HG02642 (cell line): ENCODE measurements at regions not wholly inside any gene's neighbourhood (a gene's known extent, or its start where the extent isn't known, plus 50 kb on each side); places are given as distances from the start of the nearest gene placed in this dataset.

ENCODE experiments used
- ATAC-seq: cut with Tn5 transposase; IDR thresholded peaks from one replicate; pipeline ENCODE4 v1.9.1; 2021; ENCODE audit warnings: mild to moderate bottlenecking; ENCODE audit not compliant: unreplicated experiment, poor library complexity

DNA sequence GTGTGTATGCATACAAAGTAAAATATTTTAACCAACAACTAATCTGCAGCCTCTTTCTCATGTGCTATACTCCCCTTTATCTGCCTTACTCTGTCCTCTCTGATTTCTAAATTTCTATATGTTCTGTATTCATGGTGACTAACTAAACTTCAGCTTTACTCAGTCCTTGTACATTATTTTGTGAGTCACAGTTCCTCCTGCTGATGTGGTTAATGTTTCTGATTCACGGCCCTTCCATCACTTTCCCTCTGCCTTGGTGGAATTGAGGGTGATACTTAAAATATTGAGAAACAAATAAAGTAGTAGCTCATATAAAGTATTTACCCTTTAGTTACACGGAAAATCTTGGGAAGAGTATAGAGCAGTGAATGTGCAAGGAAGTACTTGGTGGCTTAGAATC lies 899.1 kb upstream of the ZWINT start:
- ATAC-seq, result no peak

DNA sequence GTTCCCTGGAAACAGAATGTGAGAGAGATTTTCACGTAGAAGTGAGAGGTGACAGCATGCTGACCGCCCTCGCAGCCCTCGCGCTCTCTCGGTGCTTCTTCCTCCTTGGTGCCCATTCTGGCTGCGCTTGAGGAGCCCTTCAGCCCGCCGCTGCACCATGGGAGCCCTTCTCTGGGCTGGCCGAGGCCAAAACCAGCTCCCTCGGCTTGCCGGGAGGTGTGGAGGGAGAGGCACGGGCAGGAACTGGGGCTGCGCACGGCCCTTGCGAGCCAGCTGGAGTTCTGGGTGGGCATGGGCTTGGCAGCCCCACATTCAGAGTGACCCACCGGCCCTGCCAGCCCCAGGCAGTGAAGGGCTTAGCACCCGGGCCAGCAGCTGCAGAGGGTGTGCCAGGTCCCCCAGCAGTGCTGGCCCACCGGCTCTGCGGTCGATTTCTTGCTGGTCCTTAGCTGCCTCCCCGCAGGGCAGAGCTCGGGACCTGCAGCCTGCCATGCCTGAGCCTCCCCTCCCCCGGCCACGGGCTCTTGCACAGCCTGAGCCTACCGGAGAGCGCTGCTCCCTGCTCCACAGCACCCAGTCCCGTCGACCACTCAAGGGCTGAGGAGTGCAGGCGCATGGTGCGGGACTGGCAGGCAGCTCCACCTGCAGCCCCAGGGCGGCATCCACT lies 888.7 kb upstream of the ZWINT start:
- ATAC-seq, result no peak

DNA sequence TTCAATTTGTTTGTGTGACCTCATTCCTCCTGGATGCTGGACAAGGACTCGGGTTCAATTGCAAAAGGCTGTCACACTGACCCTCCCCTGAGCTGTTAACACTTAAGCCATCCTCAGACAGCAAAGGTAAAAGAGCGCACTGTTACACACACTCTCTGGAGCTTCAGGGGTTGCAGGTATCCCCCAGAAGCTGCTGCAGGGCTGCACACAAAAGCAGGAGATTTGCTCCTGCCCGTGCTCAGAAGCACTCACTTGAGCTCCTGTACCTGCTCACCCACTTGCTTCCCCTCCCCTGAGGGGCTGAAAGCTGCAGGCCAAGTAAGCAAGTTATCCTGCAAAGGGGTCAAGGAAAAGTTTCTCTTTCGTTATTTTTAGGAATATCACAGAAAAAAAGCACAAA lies 886.2 kb upstream of the ZWINT start:
- ATAC-seq, result no peak

DNA sequence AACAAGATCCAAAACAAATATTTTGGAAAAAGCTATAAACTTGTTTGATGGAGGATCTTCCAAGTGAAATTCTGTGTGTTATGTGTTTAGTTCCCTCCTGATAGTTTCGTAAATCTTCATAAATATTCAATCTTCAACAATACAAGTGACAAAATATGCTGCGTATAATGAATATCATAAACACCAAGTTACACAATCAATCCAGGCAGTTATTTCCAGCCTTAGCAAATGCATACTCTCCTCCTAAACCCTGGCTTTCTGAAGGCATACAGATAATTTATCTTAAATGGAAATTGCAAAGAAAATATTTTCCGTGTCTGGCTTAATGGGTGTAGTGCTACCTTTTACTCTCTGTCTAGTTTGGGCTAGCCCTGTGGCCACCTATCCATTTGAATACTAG lies 864.9 kb upstream of the ZWINT start:
- ATAC-seq, result no peak

- ATAC-seq, result no peak
Measured at GRCh38 chr10:57224811-57225210, 863.8 kb upstream of the ZWINT start.

DNA sequence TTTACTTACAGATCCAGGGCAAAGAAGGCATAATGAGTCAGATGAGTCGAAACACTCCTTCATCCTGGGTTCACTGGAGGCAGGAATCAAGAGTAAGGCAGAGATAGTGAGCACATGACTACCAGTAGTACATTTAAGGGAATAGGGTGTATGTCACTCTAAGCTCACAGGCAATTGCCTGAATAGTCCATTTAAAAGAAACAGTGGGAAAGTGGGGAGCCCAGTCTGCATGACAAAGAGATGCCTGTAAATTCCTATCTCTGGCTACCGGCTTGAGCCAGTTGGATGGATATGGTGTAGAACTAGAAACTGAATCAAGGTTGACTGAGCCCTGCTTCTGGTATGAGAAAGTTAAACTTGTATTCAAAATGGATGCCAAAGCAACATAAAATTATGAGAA lies 861.5 kb upstream of the ZWINT start:
- no peak for ATAC-seq

GRCh38 chr10:57222129-57222528 lies 861.1 kb upstream of the ZWINT start:
- ATAC-seq, result no peak

GRCh38 chr10:57221674-57222073 lies 860.6 kb upstream of the ZWINT start:
- ATAC-seq, result no peak

DNA sequence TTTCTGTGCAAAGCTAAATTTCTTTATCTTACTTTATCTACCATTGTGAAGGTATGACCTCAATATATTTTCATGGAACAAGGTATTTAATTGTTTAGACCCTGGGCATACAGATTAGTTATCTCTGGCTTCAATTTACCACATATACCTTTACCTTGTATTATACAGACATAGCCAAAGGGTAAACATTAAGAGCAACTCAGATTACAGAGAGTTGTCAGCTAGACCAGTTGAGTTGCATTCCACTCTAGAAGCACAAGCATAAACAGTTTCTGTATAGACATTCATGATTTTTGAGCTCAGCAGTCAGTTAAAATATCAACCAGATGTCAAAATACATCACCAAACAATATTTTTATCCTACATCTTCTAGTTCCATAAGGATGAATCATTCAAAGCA lies 857.3 kb upstream of the ZWINT start:
- no peak for ATAC-seq

DNA sequence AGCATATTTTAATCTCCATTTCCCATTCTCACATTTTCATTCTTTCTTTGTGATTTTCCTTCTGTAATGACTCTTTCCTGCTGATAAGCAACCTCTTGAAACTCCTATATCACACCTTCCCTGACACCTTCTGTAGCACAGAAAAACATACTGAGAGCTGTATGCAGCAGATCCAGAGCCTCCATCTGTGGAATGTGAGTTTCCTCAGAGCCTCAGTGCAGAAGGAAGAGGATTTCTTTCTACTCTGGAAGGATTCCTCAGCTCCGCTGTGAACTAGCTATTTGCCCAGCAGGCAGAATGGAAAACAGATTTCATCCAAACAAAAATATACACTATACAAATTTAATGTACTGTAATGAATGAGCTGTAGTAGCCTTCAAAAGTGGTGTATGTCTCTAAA lies 841.3 kb upstream of the ZWINT start:
- ATAC-seq, result no peak

DNA sequence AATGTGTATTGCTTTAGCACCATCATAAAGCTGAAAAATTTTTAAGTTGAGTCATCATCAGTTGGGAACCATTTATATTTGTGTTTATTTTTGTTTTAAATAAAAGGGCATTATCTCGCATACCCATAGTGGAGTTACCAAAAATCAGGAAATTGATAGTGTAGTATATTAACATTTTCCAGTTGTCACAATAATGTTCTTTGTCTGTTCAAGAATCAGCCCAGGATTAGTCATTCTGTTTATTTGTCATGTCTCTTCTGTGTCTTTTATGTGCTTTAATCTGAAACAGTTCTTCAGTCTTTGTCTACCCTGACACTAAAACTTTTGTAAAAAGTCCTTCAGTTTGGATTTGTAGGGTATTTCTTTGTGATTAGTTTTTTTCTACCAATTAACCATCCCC lies 827.8 kb upstream of the ZWINT start:
- no peak for ATAC-seq

DNA sequence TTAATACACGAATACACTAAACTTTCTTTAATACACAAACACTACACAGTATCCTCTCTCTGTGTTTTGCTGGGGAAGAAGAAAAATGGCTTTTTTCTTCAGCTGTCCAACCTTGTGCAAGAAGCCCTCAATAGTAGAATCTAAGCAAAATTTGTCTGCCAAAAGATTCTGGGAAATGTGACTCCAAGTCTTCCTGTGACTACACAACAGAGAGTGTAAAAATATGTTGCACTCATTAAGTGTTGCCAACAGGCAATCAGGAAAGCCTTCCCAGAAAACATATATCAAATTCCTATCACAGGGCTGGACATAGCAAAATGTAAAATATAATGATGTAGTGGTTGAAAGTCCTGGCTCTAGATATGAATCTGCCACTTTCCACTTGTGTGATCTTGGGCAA lies 825.1 kb upstream of the ZWINT start:
- no peak for ATAC-seq

- no peak for ATAC-seq
Measured at GRCh38 chr10:57169597-57169996, 808.5 kb upstream of the ZWINT start.

GRCh38 chr10:57168611-57169240 lies 807.7 kb upstream of the ZWINT start:
- ATAC-seq, result no peak

GRCh38 chr10:57165671-57166070 lies 804.6 kb upstream of the ZWINT start:
- no peak for ATAC-seq

GRCh38 chr10:57162231-57162630 lies 801.2 kb upstream of the ZWINT start:
- no peak for ATAC-seq

- no peak for ATAC-seq
Measured at GRCh38 chr10:57161157-57161556, 800.1 kb upstream of the ZWINT start.

DNA sequence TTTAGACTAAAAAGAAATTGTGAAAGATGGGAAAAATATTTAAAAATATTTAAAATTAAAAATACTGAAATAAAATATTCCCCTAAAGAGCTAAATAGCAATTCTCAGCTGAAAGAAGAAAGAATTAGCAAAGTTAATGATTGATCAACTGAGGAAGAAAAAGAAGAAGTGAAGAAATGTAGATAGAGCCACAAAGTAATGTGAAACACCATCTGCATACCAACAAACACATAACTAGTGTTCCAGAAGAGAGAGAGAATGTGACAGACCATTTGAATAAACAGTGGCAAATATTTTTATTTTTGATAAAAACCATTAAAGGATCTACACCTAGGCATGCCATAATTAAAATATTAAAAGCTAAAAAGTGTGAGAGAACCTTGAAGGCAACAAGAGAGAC lies 784.5 kb upstream of the ZWINT start:
- ATAC-seq, result no peak

- ATAC-seq, result no peak
Measured at GRCh38 chr10:57142925-57143576, 782.0 kb upstream of the ZWINT start.

DNA sequence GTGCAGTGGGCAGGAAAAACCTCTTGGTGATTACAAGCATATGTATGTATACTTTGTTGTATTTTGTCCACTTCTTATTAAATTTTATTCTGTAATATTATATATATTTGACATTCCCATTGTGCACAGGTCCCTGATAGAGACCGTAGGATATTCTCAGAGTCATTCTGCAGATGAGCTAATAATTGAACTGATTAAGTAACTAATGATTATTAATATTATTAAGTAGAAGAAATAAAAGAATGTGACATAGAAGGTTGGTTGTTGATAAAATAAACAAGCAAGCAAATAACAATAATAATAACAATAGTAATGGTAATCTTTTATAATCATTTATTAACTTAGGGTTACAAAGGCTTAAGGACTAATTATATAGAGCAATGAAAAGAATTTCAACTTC lies 780.6 kb upstream of the ZWINT start:
- no peak for ATAC-seq

DNA sequence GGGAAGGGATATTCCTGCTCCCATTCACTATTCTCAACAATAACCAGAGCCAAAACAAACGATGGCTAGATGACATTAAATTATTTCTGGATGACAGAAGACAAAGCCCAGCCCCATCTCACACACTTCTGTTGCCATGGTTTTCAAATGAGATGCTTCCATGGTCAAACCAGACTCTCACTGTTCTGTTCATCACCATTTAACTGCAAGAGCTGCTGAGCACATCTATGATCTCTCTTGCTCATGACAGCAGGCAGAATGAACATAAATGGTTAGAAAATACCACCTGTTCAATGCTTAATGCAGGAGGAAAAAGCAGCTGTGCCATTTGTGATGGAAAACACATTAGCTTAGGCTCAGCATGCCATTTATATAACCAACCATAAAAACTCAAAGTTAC lies 758.6 kb upstream of the ZWINT start:
- ATAC-seq, result no peak

GRCh38 chr10:57113545-57113944 lies 752.5 kb upstream of the ZWINT start:
- no peak for ATAC-seq
